GM10248 (cell line): ENCODE measurements at regions not wholly inside any gene's neighbourhood (a gene's known extent, or its start where the extent isn't known, plus 50 kb on each side); places are given as distances from the start of the nearest gene placed in this dataset.

Source experiments
- CTCF ChIA-PET: fragments of 300-600 bp; sonication (Branson Sonifier 250); formaldehyde crosslinking; extraction: SDS; loops from one replicate; lab custom pipeline; 2021; ENCODE audit warnings: antibody characterized with exemption; lab: Yijun Ruan, JAX
- POLR2A ChIA-PET: fragments of 350-650 bp; sonication (Branson Sonifier 250); formaldehyde crosslinking; extraction: SDS; loops from one replicate; lab custom pipeline; 2020; ENCODE audit warnings: antibody characterized with exemption; lab: Yijun Ruan, JAX
- DNase-seq: peaks from one replicate; pipeline ENCODE4 v3.0.0; 2012; ENCODE audit errors: extremely low spot score
- TF ChIP-seq, protein P1 (sequence below): IDR thresholded peaks from 2 replicates; pipeline ENCODE4 v1.5.1; 2012; ENCODE audit warnings: mild to moderate bottlenecking, low read depth; ENCODE audit errors: extremely low read depth, missing control alignments, control extremely low read depth

DNA sequence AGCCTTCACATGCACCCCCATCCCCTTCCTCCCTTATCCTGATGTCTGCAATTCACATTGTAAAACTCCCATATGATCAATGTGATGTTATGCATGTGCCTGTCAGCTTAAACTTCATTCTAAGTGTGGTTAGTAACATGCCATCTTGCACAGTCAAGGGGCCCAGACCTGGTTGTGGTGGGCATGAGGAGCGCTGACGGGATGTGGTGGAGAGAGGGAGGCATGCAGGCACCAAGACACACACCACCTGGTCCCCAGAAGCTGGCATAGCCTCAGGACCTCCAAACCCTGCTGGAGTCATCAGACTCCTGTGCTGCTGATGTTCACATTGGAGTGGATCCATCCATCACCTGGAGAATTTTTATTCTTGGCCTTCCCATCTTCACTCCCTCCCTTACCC is 90.5 kb upstream of the ABCC4 start:
- ChIA-PET CTCF (interaction anchor here (0.7 to 6.9 kb wide), 4 partner anchors 11 to 203 kb away, joined by 3 to 46 read pairs (median 24); no protein-coding TSS in a partner anchor), POLR2A (no interaction called here)
- TF ChIP-seq, protein P1, sequence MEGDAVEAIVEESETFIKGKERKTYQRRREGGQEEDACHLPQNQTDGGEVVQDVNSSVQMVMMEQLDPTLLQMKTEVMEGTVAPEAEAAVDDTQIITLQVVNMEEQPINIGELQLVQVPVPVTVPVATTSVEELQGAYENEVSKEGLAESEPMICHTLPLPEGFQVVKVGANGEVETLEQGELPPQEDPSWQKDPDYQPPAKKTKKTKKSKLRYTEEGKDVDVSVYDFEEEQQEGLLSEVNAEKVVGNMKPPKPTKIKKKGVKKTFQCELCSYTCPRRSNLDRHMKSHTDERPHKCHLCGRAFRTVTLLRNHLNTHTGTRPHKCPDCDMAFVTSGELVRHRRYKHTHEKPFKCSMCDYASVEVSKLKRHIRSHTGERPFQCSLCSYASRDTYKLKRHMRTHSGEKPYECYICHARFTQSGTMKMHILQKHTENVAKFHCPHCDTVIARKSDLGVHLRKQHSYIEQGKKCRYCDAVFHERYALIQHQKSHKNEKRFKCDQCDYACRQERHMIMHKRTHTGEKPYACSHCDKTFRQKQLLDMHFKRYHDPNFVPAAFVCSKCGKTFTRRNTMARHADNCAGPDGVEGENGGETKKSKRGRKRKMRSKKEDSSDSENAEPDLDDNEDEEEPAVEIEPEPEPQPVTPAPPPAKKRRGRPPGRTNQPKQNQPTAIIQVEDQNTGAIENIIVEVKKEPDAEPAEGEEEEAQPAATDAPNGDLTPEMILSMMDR, result no peak
- no peak for DNase-seq

DNA sequence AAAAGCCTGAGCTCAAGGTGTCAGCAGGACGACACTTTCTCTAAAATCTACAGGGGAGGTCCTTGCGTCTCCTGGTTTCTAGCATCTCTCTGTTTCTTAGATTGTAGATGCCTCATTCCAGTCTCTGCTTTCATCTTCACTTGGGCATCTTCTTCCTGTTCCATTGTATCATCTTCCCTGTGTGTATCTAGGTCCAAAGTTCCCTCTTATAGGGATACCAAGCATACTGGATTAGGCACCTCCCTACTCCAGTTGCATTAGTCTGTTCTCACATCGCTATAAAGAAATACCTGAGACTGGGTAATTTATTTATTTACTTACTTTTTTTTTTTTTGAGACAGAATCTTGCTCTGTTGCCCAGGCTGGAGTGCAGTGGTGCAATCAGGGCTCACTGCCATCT is 91.3 kb upstream of the ABCC4 start:
- no peak for DNase-seq
- ChIA-PET CTCF (interaction anchor here (0.7 to 6.9 kb wide), 3 partner anchors 11 to 203 kb away, joined by 3 to 46 read pairs (median 42); no protein-coding TSS in a partner anchor), POLR2A (no interaction called here)
- TF ChIP-seq, protein P1, result no peak

DNA sequence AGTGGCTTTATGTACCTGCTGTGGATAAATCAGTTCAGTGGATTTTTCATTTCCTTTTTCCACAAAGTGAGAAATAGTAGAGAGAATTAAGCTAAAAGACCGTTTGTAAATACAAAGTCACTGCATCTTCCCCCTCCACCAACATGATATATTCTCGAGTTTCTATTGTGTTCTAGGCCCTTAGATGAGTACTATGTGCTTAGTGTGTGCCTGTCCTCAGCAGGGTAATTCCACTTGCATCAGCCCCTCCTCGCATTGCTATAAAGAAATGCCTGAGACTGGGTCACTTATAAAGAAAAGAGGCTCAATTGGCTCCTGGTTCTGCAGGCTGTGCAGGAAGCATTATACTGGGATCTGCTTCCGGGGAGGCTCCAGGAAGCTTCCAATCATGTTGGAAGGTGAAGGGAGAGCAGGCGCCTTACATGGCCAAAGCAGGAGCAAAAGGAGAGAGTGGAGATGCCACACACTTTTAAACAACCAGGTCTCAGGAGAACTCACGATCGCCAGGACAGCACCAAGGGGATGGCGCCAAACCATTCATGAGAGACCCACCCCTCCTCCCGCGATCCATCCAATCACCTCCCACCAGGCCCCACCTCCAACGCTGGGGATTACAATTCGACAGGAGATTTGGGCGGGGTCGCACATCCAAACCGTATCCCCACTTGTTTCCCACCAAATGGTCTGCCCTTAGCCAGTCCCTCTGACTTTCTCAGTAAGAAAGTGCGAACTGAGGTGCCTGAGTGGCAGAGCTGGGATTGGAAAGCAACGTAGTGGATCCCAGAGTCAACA is 102.3 kb upstream of the ABCC4 start:
- CTCF ChIA-PET, result interaction anchor here (0.7 to 24.2 kb wide), 74 partner anchors 9 to 968 kb away, joined by 3 to 663 read pairs (median 4); no protein-coding TSS in a partner anchor
- TF ChIP-seq, protein P1, result no peak
- DNase-seq, result no peak
- POLR2A ChIA-PET, result no interaction called here

DNA sequence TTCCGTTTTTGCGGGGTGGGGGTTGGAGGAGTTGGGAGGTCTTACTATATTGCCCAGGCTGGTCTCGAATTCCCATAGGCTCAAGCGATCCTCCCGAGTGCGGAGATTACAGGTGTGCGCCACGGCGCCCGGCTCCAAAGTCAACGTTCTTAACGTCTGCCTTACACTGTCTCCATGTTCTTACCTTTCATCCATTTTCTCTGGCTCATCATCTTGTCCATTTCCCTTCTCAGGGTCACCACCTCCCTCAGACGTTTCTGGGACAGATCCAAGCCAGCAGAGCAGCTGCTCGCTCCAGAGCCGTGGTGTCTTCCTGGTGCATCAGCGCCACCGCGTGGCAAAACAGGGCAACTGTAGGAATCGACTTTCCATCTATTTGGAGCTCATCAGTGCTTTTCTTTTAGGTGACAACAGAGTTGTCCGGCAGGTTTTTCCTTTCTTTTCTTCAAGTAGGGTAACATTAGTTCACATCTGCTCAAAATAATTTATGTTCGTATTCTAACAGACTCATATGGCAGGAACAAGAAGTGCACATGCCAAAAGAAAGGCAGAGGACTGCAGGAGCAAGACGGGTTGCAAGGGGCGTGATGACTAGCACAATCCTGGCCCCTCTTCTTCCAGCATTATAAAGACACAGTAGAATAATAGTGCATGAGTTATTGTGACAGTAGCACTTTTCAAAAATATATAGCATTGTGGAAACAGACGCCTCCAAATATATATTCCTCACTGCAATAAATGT is 103.1 kb upstream of the ABCC4 start:
- TF ChIP-seq, protein P1, result peak; percentile 93
- ChIA-PET POLR2A (no interaction called here), CTCF (interaction anchor here (0.6 to 24.2 kb wide), 91 partner anchors 10 to 969 kb away, joined by 3 to 663 read pairs (median 4); partner anchors contain the start of gene ABCC4)
- DNase-seq, result peak; percentile 88

DNA sequence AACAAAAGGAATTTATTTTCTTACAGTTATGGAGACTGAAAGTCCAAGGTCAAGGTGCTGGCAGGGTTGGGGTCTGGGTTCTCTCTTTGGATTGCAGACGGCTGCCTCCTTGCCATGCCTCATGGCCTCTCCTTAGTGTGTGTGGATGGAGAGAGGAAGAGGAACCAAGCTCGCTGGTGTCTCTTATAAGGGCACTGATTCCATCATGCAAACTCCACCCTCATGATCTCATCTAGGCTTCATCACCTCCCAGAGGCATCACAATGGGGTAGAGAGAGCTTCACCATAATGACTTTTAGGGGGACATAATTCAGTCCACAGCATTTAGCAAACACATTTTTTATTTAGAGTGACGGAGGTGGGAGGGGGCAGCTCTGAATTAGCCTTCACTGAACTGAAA is 104.9 kb upstream of the ABCC4 start:
- POLR2A ChIA-PET, result no interaction called here
- CTCF ChIA-PET, result interaction anchor here (0.8 to 24.2 kb wide), 16 partner anchors 8 to 787 kb away, joined by 3 to 663 read pairs (median 14); no protein-coding TSS in a partner anchor
- DNase-seq, result no peak
- TF ChIP-seq, protein P1, result no peak

DNA sequence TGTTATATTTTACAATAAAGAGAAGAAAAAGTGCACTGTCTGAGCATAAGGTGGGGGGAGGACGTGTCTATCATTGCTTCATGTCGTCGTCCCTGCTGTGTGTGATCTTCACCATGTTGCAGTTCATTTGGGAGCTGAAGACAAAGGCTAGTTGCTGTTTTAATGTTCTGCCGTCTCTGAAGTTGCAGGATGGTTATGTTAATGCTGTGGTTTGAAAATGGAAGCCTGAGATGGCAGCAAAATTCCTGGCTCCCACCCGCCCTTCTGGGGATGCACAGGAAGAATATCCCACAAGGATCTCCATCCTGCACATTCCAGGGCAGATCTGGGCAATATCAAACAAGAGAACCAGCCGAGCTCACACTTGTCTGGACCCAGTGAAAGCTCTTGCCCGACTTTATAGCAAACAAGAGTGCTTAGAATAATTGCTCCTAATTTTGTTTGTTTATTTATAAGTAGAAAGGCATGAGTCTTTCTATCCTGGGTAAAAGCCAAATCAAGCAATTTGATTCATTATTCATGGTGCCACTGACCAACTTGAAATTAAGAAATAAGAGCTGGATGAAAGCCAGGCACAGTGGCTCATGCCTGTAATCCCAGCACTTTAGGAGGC is 110.3 kb upstream of the ABCC4 start:
- CTCF ChIA-PET, result interaction anchor here (0.8 to 24.2 kb wide), 3 partner anchors 11 to 218 kb away, joined by 3 to 663 read pairs (median 3); no protein-coding TSS in a partner anchor
- POLR2A ChIA-PET, result interaction anchor here (0.6 kb wide), 1 partner anchor 444 kb away, joined by 3 read pairs; no protein-coding TSS in a partner anchor
- TF ChIP-seq, protein P1, result no peak
- no peak for DNase-seq
